Eye (tissue), 1 donor: ENCODE measurements at regions not wholly inside any gene's neighbourhood (a gene's known extent, or its start where the extent isn't known, plus 50 kb on each side); places are given as distances from the start of the nearest gene placed in this dataset.
"Not testable (repeated sequence)": the region's sequence is repeated elsewhere in the genome, so short reads cannot be mapped to it uniquely, and the experiment has no call there.

ENCODE experiments used
- DNase-seq: peaks from one replicate; pipeline ENCODE4 v3.0.0-alpha.2; 2015

GRCh38 chr4:26217961-26218676, 102.7 kb upstream of the RBPJ start:
- DNase-seq, result peak; percentile 55

- no peak for DNase-seq
These were observed 101.9 kb upstream of the RBPJ start for GRCh38 chr4:26218677-26219605.

- no peak for DNase-seq
These were observed 100.1 kb upstream of the RBPJ start for GRCh38 chr4:26220696-26221095.

- DNase-seq, result no peak
These were observed 97.7 kb upstream of the RBPJ start for GRCh38 chr4:26223155-26223554.

GRCh38 chr4:26226629-26227376, 94.0 kb upstream of the RBPJ start:
- no peak for DNase-seq

GRCh38 chr4:26227601-26228229, 93.1 kb upstream of the RBPJ start:
- DNase-seq, result no peak

GRCh38 chr4:26228883-26229282, 91.9 kb upstream of the RBPJ start:
- no peak for DNase-seq

- no peak for DNase-seq
These were observed 90.8 kb upstream of the RBPJ start for GRCh38 chr4:26229974-26230373.

GRCh38 chr4:26233350-26233749, 87.5 kb upstream of the RBPJ start:
- no peak for DNase-seq

GRCh38 chr4:26235500-26235899, 85.3 kb upstream of the RBPJ start:
- peak; percentile 34 for DNase-seq

- DNase-seq, result no peak
These were observed 82.9 kb upstream of the RBPJ start for GRCh38 chr4:26237916-26238315.

- DNase-seq, result no peak
These were observed 82.4 kb upstream of the RBPJ start for GRCh38 chr4:26238426-26238777.

- peak; percentile 81 for DNase-seq
These were observed 81.8 kb upstream of the RBPJ start for GRCh38 chr4:26238778-26239679.

- no peak for DNase-seq
These were observed 81.0 kb upstream of the RBPJ start for GRCh38 chr4:26239801-26240200.

GRCh38 chr4:26241179-26241578, 79.6 kb upstream of the RBPJ start:
- no peak for DNase-seq

- no peak for DNase-seq
These were observed 78.4 kb upstream of the RBPJ start for GRCh38 chr4:26242451-26242850.

- DNase-seq, result not testable (repeated sequence)
These were observed 76.7 kb upstream of the RBPJ start for GRCh38 chr4:26244138-26244537.

GRCh38 chr4:26248647-26249046, 72.2 kb upstream of the RBPJ start:
- peak; percentile 85 for DNase-seq

- no peak for DNase-seq
These were observed 68.3 kb upstream of the RBPJ start for GRCh38 chr4:26252349-26253025.

GRCh38 chr4:26253968-26254367, 66.8 kb upstream of the RBPJ start:
- DNase-seq, result peak; percentile 55

- peak; percentile 30 for DNase-seq
These were observed 64.8 kb upstream of the RBPJ start for GRCh38 chr4:26255989-26256388.
